ENCODE measurements at regions not wholly inside any gene's neighbourhood (a gene's known extent, or its start where the extent isn't known, plus 50 kb on each side); places are given as distances from the start of the nearest gene placed in this dataset.
"Not testable (repeated sequence)": the region's sequence is repeated elsewhere in the genome, so short reads cannot be mapped to it uniquely, and the experiment has no call there.

GRCh38 chr12:87066326-87066725 is 810.1 kb upstream of the MGAT4C start:
- Mint-ChIP-seq H3K4me1 (no peaks in the 10 kb centered on the region), H3K27ac (no peak overlapping the region), H3K36me3 (no peaks in the 10 kb centered on the region), H3K4me3 (no peak overlapping the region), H3K9me3 (no peaks in the 10 kb centered on the region), H3K27me3 (no peaks in the 10 kb centered on the region)
- DNase-seq (no peak), ATAC-seq (replicated peaks) (no peak)

- Mint-ChIP-seq H3K36me3 (no peaks in the 10 kb centered on the region), H3K27me3 (no peaks in the 10 kb centered on the region), H3K4me1 (no peaks in the 10 kb centered on the region), H3K27ac (no peak overlapping the region), H3K9me3 (no peaks in the 10 kb centered on the region), H3K4me3 (no peak overlapping the region)
- ATAC-seq (replicated peaks), result no peak
- no peak for DNase-seq
Measured at GRCh38 chr12:87059231-87059630, 803.0 kb upstream of the MGAT4C start.

- no peak overlapping the region for H3K27ac Mint-ChIP-seq
- H3K36me3 Mint-ChIP-seq, result no peaks in the 10 kb centered on the region
- H3K4me1 Mint-ChIP-seq, result no peaks in the 10 kb centered on the region
- DNase-seq (no peak), ATAC-seq (replicated peaks) (no peak)
- H3K4me3 Mint-ChIP-seq, result no peak overlapping the region
- H3K9me3 Mint-ChIP-seq, result no peaks in the 10 kb centered on the region
- no peaks in the 10 kb centered on the region for H3K27me3 Mint-ChIP-seq
Measured at GRCh38 chr12:87054226-87054625, 798.0 kb upstream of the MGAT4C start.

GRCh38 chr12:87051621-87052020 is 795.4 kb upstream of the MGAT4C start:
- no peak overlapping the region for H3K4me3 Mint-ChIP-seq
- DNase-seq (no peak), ATAC-seq (replicated peaks) (no peak)
- H3K27me3 Mint-ChIP-seq, result no peaks in the 10 kb centered on the region
- no peak overlapping the region for H3K27ac Mint-ChIP-seq
- H3K36me3 Mint-ChIP-seq, result no peaks in the 10 kb centered on the region
- peaks cover 0 to 3% of the 10 kb centered on the region in 2 donors for H3K9me3 Mint-ChIP-seq
- no peaks in the 10 kb centered on the region for H3K4me1 Mint-ChIP-seq

- Mint-ChIP-seq H3K27me3 (no peaks in the 10 kb centered on the region), H3K4me1 (no peaks in the 10 kb centered on the region), H3K4me3 (no peak overlapping the region), H3K27ac (no peak overlapping the region), H3K36me3 (no peaks in the 10 kb centered on the region), H3K9me3 (peaks cover 0 to 3% of the 10 kb centered on the region in 2 donors)
- DNase-seq (no peak), ATAC-seq (replicated peaks) (no peak)
Measured at GRCh38 chr12:87047691-87048090, 791.5 kb upstream of the MGAT4C start.

- Mint-ChIP-seq H3K36me3 (no peaks in the 10 kb centered on the region), H3K9me3 (no peaks in the 10 kb centered on the region), H3K27me3 (no peaks in the 10 kb centered on the region), H3K4me1 (no peaks in the 10 kb centered on the region), H3K4me3 (no peak overlapping the region), H3K27ac (no peak overlapping the region)
- DNase-seq (no peak), ATAC-seq (replicated peaks) (no peak)
Measured at GRCh38 chr12:87039536-87039935, 783.3 kb upstream of the MGAT4C start.

- no peaks in the 10 kb centered on the region for H3K36me3 Mint-ChIP-seq
- H3K4me3 Mint-ChIP-seq, result no peak overlapping the region
- no peak overlapping the region for H3K27ac Mint-ChIP-seq
- H3K9me3 Mint-ChIP-seq, result peaks cover 0 to 2% of the 10 kb centered on the region in 2 donors
- no peaks in the 10 kb centered on the region for H3K4me1 Mint-ChIP-seq
- no peaks in the 10 kb centered on the region for H3K27me3 Mint-ChIP-seq
- ATAC-seq (replicated peaks), result no peak
- no peak for DNase-seq
Measured at GRCh38 chr12:87038098-87038497, 781.9 kb upstream of the MGAT4C start.

- no peaks in the 10 kb centered on the region for H3K36me3 Mint-ChIP-seq
- H3K27ac Mint-ChIP-seq, result no peak overlapping the region
- ATAC-seq (replicated peaks), result no peak
- no peaks in the 10 kb centered on the region for H3K4me1 Mint-ChIP-seq
- no peak overlapping the region for H3K4me3 Mint-ChIP-seq
- H3K27me3 Mint-ChIP-seq, result no peaks in the 10 kb centered on the region
- DNase-seq, result no peak
- peaks cover 0 to 5% of the 10 kb centered on the region in 2 donors for H3K9me3 Mint-ChIP-seq
Measured at GRCh38 chr12:87025976-87026375, 769.8 kb upstream of the MGAT4C start.

GRCh38 chr12:87021400-87021799 is 765.2 kb upstream of the MGAT4C start:
- DNase-seq, result no peak
- H3K36me3 Mint-ChIP-seq, result no peaks in the 10 kb centered on the region
- no peak overlapping the region for H3K27ac Mint-ChIP-seq
- ATAC-seq (replicated peaks), result no peak
- H3K27me3 Mint-ChIP-seq, result no peaks in the 10 kb centered on the region
- H3K4me1 Mint-ChIP-seq, result no peaks in the 10 kb centered on the region
- H3K4me3 Mint-ChIP-seq, result no peak overlapping the region
- H3K9me3 Mint-ChIP-seq, result peaks cover 5 to 8% of the 10 kb centered on the region in 2 donors

- Mint-ChIP-seq H3K9me3 (peaks cover 5 to 9% of the 10 kb centered on the region in 2 donors), H3K4me1 (no peaks in the 10 kb centered on the region), H3K27ac (no peak overlapping the region), H3K36me3 (no peaks in the 10 kb centered on the region), H3K27me3 (no peaks in the 10 kb centered on the region), H3K4me3 (no peak overlapping the region)
- ATAC-seq (replicated peaks), result no peak
- DNase-seq, result no peak
Measured at GRCh38 chr12:87020071-87020470, 763.9 kb upstream of the MGAT4C start.

- DNase-seq (no peak), ATAC-seq (replicated peaks) (no peak)
- H3K4me1 Mint-ChIP-seq, result no peaks in the 10 kb centered on the region
- H3K36me3 Mint-ChIP-seq, result no peaks in the 10 kb centered on the region
- H3K4me3 Mint-ChIP-seq, result no peak overlapping the region
- H3K27me3 Mint-ChIP-seq, result no peaks in the 10 kb centered on the region
- no peak overlapping the region for H3K27ac Mint-ChIP-seq
- peaks cover 5 to 7% of the 10 kb centered on the region in 2 donors for H3K9me3 Mint-ChIP-seq
Measured at GRCh38 chr12:87015352-87015751, 759.2 kb upstream of the MGAT4C start.

- no peaks in the 10 kb centered on the region for H3K36me3 Mint-ChIP-seq
- H3K9me3 Mint-ChIP-seq, result no peaks in the 10 kb centered on the region
- H3K4me1 Mint-ChIP-seq, result no peaks in the 10 kb centered on the region
- DNase-seq (no peak), ATAC-seq (replicated peaks) (no peak)
- H3K27ac Mint-ChIP-seq, result no peak overlapping the region
- no peaks in the 10 kb centered on the region for H3K27me3 Mint-ChIP-seq
- H3K4me3 Mint-ChIP-seq, result no peak overlapping the region
Measured at GRCh38 chr12:87008785-87009384, 752.7 kb upstream of the MGAT4C start.

GRCh38 chr12:87001102-87001501 is 744.9 kb upstream of the MGAT4C start:
- ATAC-seq (replicated peaks) (no peak), DNase-seq (no peak)
- peaks cover 0 to 9% of the 10 kb centered on the region in 2 donors for H3K9me3 Mint-ChIP-seq
- H3K36me3 Mint-ChIP-seq, result no peaks in the 10 kb centered on the region
- no peak overlapping the region for H3K27ac Mint-ChIP-seq
- no peaks in the 10 kb centered on the region for H3K27me3 Mint-ChIP-seq
- H3K4me1 Mint-ChIP-seq, result no peaks in the 10 kb centered on the region
- no peak overlapping the region for H3K4me3 Mint-ChIP-seq

GRCh38 chr12:86985298-86985697 is 729.1 kb upstream of the MGAT4C start:
- DNase-seq, result no peak
- Mint-ChIP-seq H3K27me3 (no peaks in the 10 kb centered on the region), H3K4me3 (no peak overlapping the region), H3K4me1 (no peaks in the 10 kb centered on the region), H3K9me3 (no peaks in the 10 kb centered on the region), H3K27ac (no peak overlapping the region), H3K36me3 (no peaks in the 10 kb centered on the region)
- no peak for ATAC-seq (replicated peaks)

- H3K4me1 Mint-ChIP-seq; H3K4me3 Mint-ChIP-seq; ATAC-seq (replicated peaks); DNase-seq; H3K36me3 Mint-ChIP-seq; H3K27ac Mint-ChIP-seq; H3K27me3 Mint-ChIP-seq: not testable (repeated sequence)
- H3K9me3 Mint-ChIP-seq, result peaks cover 7 to 11% of the 10 kb centered on the region in 2 donors
Measured at GRCh38 chr12:86970595-86970994, 714.4 kb upstream of the MGAT4C start.

Measured in stimulated activated naive B cell treated with anti-CD40 and anti-IgM and Interleukin-4, amounts not matched to agents 10 μg/mL and 1 μg/mL and 100 μg/mL, for 72 hours (primary cell).